GM19397 (cell line): ENCODE measurements at regions not wholly inside any gene's neighbourhood (a gene's known extent, or its start where the extent isn't known, plus 50 kb on each side); places are given as distances from the start of the nearest gene placed in this dataset.
"Not testable (repeated sequence)": the region's sequence is repeated elsewhere in the genome, so short reads cannot be mapped to it uniquely, and the experiment has no call there.

Experiments
- ATAC-seq: cut with Tn5 transposase; IDR thresholded peaks from one replicate; pipeline ENCODE4 v1.9.1; 2021; ENCODE audit warnings: mild to moderate bottlenecking, moderate library complexity; ENCODE audit not compliant: unreplicated experiment

- no peak for ATAC-seq
Observed at GRCh38 chr13:81639984-81640582, 1299.2 kb upstream of the SPRY2 start.

- no peak for ATAC-seq
Observed at GRCh38 chr13:81637457-81637856, 1296.5 kb upstream of the SPRY2 start.

- ATAC-seq = no peak
Observed at GRCh38 chr13:81636120-81636519, 1295.2 kb upstream of the SPRY2 start.

DNA sequence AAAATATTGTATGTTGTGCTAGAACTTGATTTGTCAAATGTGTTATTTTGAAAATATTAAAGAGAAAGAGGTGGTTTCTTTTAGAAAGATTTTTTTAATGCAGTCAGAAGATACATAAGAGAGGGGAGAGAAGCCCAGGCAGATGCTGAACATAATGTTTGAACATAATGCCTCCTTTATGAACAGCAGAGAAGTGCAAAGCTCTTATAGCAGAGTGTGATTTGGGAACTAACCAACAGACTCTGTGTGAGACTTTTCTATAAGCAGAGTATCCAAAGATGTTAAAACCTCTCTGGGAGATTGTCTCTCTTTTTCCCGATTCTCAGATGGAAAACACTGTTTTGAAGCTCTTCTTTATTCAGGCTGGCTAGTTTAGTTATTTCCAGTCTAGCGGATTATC lies 1274.1 kb upstream of the SPRY2 start:
- ATAC-seq = no peak

DNA sequence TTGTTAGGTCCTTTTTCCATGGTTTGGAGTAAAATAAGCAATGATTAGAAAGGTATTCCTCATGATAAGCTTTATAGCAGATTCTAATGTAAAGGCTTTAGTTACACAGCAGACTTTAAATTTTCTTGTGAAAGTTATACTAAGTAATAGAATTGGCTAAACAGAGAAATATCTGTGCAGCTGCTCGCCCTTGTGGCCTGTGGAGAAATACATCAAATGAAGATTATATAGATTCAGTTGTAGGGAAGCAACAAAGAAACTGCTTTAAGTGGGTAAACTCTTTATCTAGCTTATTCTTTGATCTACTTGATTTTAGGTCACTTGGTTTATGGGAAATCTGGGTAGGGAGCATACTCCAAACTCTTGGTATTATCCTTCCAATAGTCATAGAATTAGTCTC lies 1269.7 kb upstream of the SPRY2 start:
- no peak for ATAC-seq

- ATAC-seq = no peak
Observed at GRCh38 chr13:81609335-81609734, 1268.4 kb upstream of the SPRY2 start.

DNA sequence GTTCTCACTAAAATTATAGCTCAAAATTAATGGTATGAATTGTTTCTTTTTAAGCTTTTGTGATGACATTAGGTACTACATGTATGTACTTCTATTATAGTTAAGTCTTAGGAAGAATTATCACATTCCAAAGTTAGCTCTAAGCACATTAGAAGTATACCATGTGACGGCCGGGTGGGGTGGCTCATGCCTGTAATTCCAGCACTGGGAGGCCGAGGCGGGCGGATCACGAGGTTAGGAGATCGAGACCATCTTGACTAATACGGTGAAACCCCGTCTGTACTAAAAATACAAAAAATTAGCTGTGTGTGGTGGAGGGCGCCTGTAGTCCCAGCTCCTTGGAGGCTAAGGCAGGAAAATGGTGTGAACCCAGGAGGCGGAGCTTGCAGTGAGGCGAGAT lies 1265.1 kb upstream of the SPRY2 start:
- no peak for ATAC-seq

DNA sequence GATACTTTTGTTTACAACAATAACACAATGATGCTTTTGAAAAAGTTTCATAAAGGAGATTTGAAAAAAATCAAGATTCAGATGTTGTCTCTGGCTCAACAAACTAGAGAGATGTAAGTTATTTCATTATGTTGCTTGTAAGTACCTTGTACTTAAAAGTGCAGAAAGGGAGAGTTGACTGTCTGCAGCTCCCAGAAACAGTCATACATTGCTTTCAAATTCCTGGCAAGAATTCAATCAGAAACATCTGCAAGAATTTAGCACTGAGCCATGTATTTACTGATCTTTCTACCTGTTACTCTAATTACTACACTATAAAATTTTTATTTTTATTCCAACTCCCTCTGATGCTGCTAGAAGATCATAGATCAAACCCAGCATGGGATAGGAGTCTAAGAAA lies 1261.3 kb upstream of the SPRY2 start:
- ATAC-seq = no peak

DNA sequence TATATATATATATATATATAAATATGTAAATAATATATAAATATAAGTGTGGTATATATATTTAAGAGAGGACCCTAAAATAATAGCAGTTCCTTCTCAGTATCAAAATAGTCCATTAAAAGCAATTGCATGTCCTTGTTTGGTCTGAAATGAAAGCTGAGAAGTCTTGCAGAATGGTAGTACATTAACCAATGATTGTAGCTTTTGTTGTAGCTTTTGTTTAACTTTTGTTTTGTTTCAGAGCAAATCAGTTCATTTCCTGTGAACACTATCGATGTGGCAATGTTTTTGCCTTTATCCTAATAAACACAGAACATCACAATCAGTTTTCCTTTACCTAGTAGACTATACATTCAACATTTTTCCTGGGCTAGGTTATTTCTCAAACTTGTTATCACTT lies 1256.2 kb upstream of the SPRY2 start:
- ATAC-seq = no peak

DNA sequence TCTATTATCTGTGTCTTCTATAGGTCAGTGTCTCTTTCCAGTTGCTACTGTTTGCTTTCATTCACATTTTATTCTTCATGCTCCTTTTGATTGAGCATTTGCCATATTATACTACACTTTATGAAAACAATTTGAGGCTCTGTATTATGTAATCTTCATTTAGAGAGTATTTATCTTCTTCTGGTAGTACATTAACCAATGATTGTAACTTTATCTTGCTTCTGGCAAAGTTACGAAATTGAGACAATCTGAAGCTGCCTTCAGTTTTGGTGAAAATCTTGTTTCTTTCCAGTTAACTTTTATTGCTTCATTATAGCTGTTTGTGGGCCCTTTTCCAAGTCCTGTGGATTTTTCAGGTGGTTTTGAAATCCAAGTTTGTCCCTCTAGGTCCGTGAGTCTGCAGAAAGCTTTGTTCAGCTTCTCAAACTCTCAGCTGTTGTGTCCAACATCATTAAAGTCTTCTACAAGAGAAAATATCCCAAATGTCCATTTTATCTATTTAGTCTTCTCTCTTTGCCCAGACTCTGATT lies 1255.4 kb upstream of the SPRY2 start:
- ATAC-seq = no peak

DNA sequence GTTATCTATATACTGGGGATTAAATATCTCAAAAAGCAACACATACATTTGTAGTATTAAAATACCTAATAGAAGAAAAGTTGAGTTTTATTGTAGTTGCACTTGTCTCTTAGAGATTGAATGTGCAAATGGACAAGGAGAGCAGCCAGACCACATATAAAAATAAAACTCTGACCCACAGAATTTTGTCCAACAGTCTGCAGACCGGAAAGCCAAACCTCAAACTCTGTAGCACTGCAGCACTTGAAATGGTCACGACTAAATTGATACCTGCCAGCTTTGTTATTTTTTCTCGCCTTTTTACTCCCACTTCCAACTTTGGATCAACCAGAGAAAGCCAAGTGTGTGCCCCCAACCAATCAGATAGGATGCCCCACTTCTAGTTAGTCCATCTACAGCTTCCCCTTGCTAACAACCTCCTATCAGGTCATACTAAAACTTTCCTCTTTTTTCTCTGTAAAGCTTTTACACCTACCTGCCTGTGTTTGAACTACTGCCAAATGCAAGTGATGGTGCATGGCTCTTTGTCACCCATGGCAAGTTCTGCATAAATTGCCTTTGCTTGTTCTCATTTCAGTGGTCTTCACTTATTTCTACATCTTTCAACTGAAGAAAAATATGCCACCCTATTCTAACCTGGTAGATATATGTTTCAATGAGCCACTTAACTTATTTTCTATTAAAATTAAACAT lies 1250.7 kb upstream of the SPRY2 start:
- ATAC-seq = no peak

- ATAC-seq = no peak
Observed at GRCh38 chr13:81582381-81582780, 1241.5 kb upstream of the SPRY2 start.

GRCh38 chr13:81577601-81578195 lies 1236.8 kb upstream of the SPRY2 start:
- ATAC-seq = no peak

DNA sequence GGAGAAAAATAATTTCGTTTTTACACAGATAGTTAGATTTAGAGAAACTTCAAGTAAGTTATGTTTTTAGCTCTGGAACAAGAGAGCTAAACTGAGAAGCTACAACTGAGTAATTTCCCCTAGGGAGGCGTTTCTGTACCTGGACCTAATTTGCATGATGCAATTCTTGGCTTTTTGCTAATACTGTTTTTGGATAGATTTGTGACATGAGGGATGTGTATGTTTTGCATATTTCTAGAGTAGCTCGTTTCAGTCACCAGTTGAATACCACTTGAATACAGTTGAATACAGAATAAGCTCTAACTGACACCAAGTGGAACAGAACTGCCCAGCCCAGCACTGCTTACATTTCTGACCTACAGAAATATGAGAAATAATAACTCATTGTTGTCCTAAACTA lies 1227.9 kb upstream of the SPRY2 start:
- ATAC-seq = no peak

DNA sequence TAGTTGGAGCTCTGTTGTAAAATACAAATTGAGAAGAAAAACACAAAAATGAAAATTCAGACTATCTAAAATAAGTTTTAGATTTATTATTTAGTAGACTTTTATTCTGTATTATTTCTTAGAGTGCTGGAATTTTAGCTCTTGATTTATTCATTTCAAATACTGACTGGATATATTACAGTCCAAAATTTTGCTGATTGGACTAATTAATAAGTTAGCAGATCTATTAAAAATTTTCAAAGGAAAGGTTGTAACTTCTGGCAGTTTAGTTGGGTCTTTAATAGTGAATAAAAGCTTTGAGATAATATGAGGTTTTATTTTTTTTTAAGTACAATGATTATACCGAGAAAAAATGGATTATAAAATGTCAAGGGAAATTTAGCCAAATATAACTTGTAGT lies 1224.9 kb upstream of the SPRY2 start:
- no peak for ATAC-seq

GRCh38 chr13:81563091-81563490 lies 1222.2 kb upstream of the SPRY2 start:
- ATAC-seq = no peak

GRCh38 chr13:81562598-81562997 lies 1221.7 kb upstream of the SPRY2 start:
- ATAC-seq = no peak

GRCh38 chr13:81551036-81551435 lies 1210.1 kb upstream of the SPRY2 start:
- ATAC-seq = no peak

GRCh38 chr13:81546294-81546693 lies 1205.4 kb upstream of the SPRY2 start:
- ATAC-seq = not testable (repeated sequence)

DNA sequence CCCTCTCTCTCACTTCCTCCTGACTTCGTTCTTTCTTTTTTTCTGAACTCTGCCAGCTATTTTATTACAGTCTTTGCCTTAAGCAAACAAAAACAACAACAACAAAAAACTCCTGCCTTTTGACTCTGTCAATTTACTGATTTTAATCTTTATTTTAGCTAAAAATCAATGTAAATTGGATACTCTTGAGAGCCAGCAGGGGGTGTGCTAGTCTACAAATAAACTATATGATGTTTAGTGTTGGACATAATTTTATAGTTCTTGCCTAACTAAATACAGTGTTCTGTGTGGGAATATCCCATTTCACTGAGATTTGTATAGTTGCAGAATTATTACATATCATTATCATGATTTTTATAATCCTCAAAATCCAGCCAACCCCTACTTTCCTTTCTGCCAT lies 1199.9 kb upstream of the SPRY2 start:
- ATAC-seq = no peak

GRCh38 chr13:81539643-81540150 lies 1198.8 kb upstream of the SPRY2 start:
- no peak for ATAC-seq

DNA sequence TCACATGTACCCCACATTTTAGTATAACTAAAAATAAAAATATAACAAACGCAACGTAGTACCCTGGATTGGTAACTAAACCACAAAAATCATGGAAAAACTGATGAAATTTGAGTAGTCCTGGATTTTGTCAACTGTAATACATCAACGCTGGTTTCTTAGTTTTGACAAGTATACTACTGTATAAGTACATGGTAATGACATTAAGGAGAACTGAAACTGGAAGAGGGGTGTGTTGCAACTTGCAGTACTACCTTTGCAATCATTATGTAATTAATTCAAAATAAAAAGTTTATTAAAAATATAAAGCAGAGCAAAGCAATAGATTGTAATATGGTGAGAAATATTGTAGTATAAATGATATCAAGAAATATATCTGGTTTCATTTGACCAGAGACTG lies 1158.0 kb upstream of the SPRY2 start:
- ATAC-seq = no peak
